ENCODE measurements at regions not wholly inside any gene's neighbourhood (a gene's known extent, or its start where the extent isn't known, plus 50 kb on each side); places are given as distances from the start of the nearest gene placed in this dataset.
A peak's percentile ranks its signal among the peaks of the same experiment; 100 is the strongest.
"Not testable (repeated sequence)": the region's sequence is repeated elsewhere in the genome, so short reads cannot be mapped to it uniquely, and the experiment has no call there.

DNA sequence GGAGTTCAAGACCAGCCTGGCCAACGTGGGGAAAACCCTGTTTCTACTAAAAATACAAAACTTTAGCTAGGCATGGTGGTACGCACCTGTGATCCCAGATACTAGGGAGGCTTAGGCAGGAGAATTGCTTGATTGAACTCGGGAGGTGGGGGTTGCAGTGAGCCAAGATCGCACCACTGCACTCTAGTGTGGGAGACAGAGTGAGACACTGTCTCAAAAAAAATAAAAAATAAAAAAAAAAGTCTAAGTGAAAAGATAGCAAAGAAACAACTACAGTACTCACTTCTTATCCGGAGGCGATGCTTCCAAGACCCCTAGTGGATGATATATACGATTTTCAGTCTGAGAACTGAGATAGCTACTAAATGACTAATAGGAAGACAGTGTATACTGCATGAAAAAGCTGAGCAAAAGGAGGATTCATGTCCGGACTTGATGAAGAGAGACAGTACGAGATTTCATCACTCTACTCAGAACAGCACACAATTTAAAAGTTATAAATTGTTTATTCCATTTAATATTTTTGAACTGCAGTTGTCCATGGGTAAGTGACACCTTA is 138.7 kb upstream of the GOLGA6L6 start:
- DNase-seq (ENCODE audit: low spot score): not testable (repeated sequence)

DNA sequence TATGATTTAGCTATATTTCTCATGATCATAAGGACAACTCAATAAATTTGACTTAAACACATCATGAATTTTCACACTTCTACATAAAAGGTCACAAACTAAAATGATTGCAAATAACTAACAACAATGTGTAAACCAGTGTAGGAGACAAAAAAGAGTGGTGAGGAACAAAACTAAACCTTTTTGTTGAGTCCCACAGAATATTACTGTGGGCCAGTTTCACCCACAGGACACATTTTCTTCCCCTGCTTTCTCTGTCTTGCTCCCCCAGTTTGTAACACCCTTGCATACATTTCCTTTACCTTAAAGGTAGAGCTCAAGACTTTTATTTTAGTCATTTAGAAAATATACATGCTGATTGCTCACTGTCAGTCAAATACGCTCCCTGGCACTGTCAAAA is 130.9 kb upstream of the GOLGA6L6 start:
- no peak for DNase-seq (ENCODE audit: low spot score)

DNA sequence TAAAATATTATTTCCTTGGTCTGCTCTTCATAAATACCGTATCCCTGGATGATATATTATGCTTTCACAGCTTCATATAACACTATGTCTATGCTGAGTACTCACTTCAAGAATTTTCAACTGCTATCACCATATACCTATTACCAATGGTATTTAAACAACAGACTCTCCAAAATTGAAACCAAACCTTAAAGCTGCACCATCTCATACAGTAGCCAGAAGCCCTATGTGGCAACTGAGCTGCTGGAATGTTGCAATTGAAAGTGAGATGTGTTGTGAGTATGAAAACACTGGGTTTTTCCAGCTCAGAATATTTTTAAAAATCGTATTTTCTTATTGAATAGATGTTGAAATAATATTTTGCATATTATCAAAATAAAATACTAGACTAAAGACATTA is 130.1 kb upstream of the GOLGA6L6 start:
- no peak for DNase-seq (ENCODE audit: low spot score)

DNA sequence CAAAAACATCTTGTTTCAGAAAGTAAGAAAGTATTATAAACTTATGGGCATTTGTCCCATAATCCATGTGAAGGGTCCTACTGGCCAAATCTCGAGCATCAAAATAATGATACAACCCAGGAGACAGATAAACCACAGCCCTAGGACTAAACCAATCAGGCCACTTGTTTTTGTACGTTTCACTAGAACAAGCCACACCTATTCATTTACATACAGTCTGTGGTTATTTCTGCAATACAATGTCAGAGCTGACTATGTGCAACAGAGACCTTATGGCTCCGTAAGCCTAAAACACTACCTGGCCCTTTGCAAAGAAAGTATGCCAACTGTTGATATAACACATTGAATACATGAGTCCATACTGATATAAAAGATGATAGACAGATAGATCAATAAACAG is 124.8 kb upstream of the GOLGA6L6 start:
- DNase-seq (ENCODE audit: low spot score): not testable (repeated sequence)

DNA sequence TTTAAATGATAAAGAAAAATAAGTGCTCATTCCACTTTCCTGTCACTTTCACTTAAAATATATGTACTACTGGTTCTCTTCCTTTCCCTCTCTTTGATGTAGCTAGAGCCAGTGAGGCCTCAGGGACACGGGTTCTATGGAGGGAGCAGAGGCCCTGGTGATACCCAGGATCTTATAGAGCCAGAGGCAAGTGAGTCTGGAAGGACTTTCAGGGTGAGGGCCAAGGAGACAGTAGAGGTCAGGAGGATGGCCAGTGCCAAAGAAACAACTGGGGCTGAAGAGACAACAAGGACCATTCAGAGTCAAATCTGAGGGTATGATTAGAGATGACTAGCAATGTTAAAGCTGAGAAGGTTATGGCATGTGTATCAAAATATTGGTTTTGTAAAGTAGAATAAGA is 124.1 kb upstream of the GOLGA6L6 start:
- no peak for DNase-seq (ENCODE audit: low spot score)

DNA sequence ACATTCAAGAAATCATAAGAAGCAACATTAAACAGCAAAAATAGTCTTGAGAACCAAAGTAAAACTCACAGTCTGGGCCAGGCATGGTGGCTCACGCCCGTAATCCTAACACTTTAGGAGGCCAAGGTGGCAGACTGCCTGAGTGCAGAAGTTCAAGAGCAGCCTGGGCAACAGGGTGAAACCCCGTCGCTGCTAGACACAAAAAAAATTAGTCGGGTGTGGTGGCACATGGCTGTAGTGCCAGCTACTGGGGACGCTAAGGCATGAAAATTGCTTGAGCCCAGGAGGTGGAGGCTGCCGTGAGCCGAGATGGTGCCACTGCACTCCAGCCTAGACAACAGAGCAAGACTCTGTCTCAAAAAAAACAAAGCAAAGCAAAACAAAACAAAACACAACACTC is 117.7 kb upstream of the GOLGA6L6 start:
- no peak for DNase-seq (ENCODE audit: low spot score)

DNA sequence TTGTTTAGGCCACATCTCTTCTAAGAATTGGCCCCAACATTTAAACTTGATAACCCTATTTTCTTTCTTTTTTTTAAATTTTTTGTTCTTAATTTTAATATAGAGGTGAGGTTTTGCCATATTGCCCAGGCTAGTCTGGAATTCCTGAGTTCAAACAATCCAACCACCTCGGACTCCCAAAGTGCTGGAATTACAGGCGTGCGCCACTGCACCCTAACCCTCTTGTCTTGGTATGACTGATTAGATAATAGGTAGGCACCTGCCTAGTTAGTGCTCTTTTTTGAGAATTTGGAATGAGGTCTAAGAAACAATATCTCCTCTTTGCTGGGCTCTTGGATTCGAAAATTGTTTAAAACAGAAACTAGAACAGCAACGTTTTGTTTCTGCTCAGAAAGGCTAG is 116.4 kb upstream of the GOLGA6L6 start:
- no peak for DNase-seq (ENCODE audit: low spot score)

DNA sequence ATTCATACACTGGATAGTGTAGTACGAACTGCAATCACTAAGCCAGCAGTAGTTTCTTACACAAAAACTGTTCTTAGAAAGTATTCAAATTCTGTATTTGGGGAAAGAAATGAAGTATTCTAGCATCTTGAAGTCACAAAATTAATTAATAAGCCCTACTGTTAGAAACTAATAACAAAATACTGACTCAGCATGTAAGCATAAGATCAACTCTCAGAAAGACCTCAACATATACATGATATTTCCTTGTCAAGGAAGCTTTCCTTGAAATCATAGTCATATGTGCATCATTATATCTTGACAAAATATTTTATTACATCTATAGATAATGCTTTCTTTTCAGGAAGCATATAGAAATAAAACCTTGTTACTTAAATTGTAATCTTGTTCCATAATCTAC is 115.5 kb upstream of the GOLGA6L6 start:
- no peak for DNase-seq (ENCODE audit: low spot score)

DNA sequence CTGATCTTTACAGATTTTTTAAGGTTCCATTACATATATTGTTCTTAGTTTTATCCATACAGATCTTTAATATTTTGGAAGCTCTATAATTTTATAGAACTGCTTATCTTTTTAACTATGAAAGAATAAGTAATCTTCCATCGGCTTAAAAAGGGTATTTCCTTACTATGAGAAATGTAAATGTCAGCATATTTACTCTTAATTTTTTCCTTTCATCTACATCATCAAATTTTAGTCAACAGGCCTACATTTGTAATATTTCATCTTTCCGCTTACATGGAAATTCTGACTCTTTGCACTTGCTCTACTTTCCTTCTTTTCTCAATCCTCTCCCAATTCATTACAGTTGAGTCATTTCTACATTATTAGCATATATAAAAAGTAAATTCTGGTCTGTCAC is 111.3 kb upstream of the GOLGA6L6 start:
- DNase-seq (ENCODE audit: low spot score): no peak

DNA sequence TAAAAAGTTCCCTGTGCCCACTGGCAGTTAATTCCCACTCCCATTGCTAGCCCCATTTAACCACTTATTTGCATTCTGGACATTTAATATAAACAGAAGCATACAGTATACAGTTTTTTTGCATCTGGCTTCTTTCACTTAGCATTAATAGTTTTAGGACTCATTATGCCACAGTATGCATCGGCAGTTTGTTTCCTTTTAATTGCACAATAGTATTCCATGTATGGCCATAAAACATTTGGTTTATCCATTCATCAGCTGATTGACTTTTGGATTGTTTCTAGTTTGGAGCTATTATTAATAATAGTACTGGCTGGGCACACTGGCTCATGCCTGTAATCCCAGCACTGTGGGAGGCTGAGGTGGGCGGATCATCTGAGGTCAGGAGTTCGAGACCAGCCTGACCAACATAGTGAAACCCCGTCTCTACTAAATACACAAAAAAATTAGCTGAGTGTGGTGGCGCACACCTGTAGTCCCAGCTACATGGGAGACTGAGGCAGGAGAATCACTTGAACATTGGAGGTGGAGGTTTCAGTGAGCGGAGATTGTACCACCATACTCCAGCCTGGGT is 106.9 kb upstream of the GOLGA6L6 start:
- DNase-seq (ENCODE audit: low spot score): not testable (repeated sequence)

DNA sequence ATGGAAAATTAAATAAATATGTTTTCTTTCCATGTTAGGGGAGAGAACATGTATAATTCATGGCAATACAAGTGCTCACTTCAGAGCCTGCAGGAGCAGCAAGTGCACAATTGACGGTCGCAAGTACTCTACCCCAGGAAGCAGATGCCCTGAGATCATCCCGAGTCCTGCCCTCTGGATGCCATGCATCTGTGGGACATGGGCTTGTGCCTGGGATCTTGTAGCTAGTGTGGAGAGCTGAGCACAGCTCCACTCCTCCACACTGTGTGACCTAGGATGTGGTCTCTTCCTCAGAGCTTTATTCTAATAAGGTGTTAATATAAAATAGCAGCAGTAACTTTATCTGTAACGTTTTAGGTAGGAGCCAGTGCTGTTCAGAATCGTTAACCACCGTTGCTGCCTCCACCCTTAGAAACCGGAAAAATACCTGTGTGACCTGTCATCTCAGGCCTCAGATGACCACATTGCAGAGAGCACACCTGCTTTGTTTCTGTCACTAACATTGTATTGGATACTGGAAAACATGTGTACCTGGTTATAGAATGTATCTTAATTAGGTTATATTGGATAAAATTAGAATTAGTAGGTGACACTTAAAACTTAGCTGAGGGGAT is 105.0 kb upstream of the GOLGA6L6 start:
- DNase-seq (ENCODE audit: low spot score): no peak

DNA sequence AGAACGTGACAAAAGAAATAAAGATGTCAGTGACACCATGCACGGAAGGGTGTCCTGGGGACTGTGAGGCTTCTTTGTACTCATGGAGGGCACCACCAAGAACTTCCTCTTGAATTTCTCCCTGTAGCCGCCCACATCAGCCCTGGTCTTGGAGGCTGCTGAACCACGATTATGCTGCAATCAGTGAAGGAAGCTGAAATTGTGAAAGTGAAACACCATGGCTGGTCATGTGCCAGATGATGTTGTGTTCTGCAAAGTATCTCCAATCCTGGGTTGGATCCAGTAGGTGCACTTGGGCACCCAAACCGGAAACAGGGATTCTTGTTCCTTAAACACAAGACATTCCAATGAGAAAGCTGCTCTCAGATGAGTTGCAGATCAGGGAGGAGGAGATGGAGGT is 104.4 kb upstream of the GOLGA6L6 start:
- peak; percentile 20 for DNase-seq (ENCODE audit: low spot score)

DNA sequence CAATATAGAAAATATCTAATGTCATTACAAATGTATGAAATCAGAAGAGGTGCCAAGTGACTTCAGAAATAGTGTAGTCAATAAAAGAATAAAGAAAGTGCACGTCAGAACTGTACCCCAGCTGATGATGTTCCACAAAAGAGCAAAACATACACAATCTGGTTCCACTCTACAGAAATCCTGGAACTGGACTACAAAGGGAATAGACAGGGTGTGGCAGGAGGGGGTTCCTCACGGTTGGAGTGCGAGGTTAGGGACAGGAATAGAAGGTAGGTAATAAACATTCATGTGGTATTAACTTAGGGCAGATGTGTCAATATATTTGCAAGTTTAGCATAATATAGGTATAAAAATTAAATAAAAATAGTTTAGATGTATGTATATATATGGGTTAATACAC is 103.3 kb upstream of the GOLGA6L6 start:
- no peak for DNase-seq (ENCODE audit: low spot score)

DNA sequence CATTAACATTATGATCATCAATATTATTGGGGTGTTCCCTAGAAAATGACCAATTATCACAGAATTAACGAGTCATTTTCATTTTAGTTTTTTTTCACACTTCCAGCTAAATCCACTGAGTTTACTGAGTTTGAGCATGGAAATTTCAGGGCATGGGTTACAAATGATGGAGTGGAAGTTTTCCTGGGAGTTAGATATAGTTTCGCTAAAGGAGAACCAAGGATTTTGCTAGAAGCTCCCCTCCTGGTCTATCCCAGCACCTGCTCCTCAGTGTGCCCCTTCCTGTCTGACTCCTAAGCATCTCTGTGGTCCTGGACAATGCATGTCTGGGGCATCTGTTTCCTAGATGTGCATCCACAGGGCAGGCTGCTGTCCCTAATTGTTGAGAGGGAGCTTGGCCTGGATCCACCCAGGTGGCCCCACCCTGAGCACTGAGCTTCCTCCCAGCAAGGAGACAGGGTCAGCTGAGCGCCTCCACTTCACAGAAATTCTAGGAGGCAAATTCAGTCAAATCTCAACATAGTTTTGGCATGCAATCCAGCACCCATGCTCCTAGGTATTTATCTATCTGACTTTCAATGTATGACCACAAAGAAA is 102.3 kb upstream of the GOLGA6L6 start:
- no peak for DNase-seq (ENCODE audit: low spot score)

DNA sequence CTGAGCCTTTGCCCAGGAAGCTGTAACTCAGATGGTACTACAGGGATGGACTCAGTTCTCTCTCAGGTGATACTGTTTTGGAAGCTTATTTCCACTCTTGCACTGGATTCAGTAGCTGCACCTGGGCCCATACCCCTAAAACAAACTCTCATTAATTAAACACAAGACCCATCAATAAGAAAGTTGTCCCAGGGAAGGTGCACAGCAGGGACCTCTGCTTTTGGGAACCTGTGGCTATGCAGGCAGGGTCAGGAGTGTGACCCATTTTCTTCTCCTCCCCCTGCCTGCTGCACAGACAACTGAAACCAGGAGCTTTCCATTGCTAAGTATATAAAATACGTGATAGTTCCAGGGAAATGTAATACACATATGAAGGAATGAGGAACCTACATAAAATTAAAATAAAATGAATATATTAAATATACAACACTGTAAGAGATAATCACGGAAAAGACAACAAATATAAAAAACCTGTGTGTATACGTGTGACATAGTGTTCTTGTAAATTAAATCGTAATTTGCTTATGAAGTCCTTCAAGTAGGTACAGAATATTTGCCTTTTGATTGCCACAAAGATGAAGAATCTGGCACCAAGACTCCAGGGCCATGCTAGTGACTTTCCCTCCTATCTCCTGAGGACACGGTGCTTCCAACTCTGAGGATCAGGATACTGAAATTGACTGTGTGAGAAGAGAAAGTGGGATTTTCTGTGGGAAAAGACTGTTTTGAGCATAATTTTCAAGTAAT is 101.6 kb upstream of the GOLGA6L6 start:
- DNase-seq (ENCODE audit: low spot score): no peak

DNA sequence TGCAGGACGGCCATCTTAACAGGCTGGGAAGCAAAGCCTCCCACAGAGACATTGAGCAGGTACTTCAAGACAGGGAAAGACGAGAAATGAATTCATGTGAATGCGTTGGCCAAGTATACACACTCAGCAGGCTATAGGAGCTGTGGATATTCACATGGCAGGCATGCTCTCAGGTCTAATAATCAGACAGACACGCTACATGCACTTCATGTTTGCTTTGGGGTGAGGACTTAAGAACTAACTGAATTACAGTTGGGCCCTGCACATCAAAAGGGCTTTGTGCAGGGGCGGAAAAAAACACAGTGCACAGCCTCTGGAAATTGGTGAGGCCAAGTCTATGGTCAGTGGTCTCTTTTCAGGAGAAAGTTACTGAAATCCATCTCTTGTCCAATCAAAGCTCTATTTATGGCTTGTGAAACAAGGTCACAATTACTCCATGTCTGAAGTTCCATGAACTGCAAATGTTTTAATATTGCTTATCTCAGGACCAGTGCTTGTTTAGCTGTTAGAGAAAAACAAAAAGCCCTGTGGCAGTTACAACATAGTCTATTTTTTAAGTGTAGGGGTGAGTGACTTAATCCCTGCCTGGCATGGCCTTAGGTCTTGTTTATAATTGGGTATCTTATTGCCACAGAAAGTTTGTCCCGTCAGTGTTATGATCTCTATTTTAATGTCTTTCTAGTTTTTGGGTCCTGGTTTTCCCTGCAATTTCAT is 100.6 kb upstream of the GOLGA6L6 start:
- no peak for DNase-seq (ENCODE audit: low spot score)

DNA sequence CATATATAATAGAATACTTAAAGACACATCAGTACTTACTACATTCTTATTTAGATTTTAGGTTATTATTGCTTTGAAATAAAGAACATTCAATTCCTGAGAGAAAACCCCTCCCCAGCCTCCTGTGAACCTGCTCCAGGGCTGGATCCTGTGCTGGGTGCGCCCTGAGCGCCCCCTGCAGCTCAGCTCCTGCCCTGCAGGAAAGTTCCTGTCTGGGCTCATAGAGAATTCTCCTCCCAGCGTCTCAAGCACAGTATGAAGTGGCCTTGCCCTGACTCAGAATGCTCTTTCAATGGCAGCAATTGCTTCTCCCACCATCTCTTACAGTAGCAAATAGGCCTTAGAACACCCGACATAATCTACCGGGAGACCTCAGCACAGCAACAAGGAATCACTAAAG is 98.8 kb upstream of the GOLGA6L6 start:
- DNase-seq (ENCODE audit: low spot score): not testable (repeated sequence)

DNA sequence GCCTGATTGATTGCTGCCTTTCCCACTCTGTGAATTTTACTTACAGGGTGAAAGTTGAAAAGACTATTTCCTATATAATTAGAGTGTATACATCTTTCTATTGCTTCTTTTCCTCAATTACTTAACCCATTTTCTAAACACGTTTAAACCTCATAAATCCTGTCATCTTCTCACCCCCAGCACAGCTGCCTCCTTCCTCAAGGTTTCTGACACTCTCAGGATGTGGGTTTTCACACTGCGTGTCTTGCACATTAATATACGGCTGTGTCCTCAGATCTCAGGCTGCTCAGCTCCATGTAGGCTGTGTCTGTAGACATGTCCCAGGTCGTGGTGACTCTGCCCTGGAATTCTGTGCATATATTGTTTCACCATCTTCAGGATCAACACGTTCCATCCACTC is 97.6 kb upstream of the GOLGA6L6 start:
- DNase-seq (ENCODE audit: low spot score): not testable (repeated sequence)

DNA sequence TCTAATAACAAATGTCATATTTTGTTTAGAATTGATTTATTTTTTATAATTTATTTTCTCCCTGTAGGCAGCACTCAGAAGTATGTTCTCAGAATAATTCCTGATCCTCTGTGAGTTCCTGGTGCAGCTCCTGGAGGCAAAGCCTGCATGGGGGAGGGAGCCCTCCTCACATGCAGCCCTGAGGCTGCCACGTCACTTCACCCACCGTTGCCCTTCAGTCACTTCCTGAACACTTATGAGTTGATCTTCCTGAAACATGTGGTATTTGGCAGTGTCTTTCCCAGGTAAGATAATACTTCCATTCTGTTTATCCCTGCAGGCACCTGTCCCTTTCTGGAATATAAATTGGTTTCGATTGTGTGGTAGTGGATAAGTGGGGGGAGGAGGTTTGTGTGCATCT is 95.9 kb upstream of the GOLGA6L6 start:
- DNase-seq (ENCODE audit: low spot score): not testable (repeated sequence)

DNA sequence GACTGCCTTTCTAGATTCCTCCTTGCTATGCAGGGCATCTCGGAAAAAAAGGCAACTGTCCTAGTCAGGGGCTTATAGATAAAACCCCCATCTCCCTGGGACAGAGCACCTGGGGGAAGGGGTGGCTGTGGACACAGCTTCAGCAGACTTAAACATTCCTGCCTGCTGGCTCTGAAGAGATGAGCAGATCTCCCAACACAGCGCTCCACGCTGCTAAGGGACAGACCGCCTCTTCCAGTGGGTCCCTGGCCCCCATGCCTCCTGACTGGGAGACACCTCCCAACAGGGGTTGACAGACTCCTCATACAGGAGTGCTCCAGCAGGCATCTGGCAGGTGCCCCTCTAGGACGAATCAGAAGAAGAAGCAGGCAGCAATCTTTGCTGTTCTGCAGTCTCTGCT is 87.9 kb upstream of the GOLGA6L6 start:
- DNase-seq (ENCODE audit: low spot score): not testable (repeated sequence)

DNA sequence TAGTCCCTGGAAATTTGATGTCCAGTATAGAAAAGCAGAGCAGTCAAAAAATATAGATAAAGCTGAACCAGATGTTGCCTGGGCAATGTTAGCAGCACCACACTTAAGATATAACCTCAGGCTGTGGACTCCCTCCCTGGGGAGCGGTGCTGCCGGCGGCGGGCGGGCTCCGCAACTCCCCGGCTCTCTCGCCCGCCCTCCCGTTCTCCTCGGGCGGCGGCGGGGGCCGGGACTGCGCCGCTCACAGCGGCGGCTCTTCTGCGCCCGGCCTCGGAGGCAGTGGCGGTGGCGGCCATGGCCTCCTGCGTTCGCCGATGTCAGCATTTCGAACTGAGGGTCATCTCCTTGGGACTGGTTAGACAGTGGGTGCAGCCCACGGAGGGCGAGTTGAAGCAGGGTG is 86.9 kb upstream of the GOLGA6L6 start:
- DNase-seq (ENCODE audit: low spot score): not testable (repeated sequence)

DNA sequence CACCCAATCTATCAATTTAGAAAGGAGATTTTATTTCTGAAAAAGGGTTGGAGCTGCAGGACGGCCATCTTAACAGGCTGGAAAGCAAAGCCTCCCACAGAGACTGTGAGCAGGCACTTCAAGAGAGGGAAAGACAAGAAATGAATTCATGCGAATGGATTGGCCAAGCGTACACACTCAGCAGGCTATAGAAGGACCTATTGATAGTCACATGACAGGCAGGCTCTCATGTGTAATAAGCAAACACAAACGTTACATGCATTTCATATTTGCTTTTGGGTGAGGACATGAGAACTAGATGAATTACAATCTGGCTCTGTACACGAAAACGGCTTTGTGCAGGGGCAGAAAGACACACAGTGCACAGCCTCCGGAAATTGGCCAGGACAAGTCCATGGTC is 83.9 kb upstream of the GOLGA6L6 start:
- not testable (repeated sequence) for DNase-seq (ENCODE audit: low spot score)
